ENCODE measurements at regions not wholly inside any gene's neighbourhood (a gene's known extent, or its start where the extent isn't known, plus 50 kb on each side); places are given as distances from the start of the nearest gene placed in this dataset.

GRCh38 chr15:46258056-46258455, 623.2 kb downstream of the SQOR start:
- no peaks in the 10 kb centered on the region for H4K20me1 ChIP-seq (ENCODE audit: insufficient read depth, low read length)
- no peaks in the 10 kb centered on the region for H3K9me2 ChIP-seq (ENCODE audit: insufficient read depth, low read length)
- no peak overlapping the region for H3K27ac ChIP-seq (ENCODE audit: low read depth, low read length, poor library complexity, severe bottlenecking)
- no peaks in the 10 kb centered on the region for H3K79me2 ChIP-seq (ENCODE audit: insufficient read depth, low read depth, low read length)
- no TSS peak for BruUV-seq (replicated peaks)
- H3K4me3 ChIP-seq (ENCODE audit: low read depth, low read length, poor library complexity, severe bottlenecking), result no peak overlapping the region
- POLR2A ChIA-PET, result no interaction called here
- no peaks in the 10 kb centered on the region for H3K9me3 ChIP-seq (ENCODE audit: low read length)
- no peaks in the 10 kb centered on the region for H3K4me1 ChIP-seq (ENCODE audit: insufficient read depth, low read length, poor library complexity, severe bottlenecking)
- intact Hi-C loops (cut with micrococcal nuclease; ENCODE audit: unreplicated experiment), result no loop called here
- H3K36me3 ChIP-seq (ENCODE audit: insufficient read depth, low read length), result no peaks in the 10 kb centered on the region
- no peak for DNase-seq (ENCODE audit: low spot score)
- TF ChIP-seq CTCF (conservative IDR thresholded peaks at IDR 0.05; ENCODE audit: low read length) (no peak), EZH2phosphoT487 (IDR thresholded peaks at IDR 0.05; ENCODE audit: borderline replicate concordance, low read depth, low read length) (no peak)
- CTCF ChIA-PET (ENCODE audit: unreplicated experiment), result no interaction called here
- no peak overlapping the region for H3K4me2 ChIP-seq (ENCODE audit: low read length)
- H2AFZ ChIP-seq (ENCODE audit: low read length), result no peak overlapping the region

- H3K36me3 ChIP-seq (ENCODE audit: insufficient read depth, low read length), result no peaks in the 10 kb centered on the region
- CTCF ChIA-PET (ENCODE audit: unreplicated experiment), result no interaction called here
- no peak overlapping the region for H3K4me3 ChIP-seq (ENCODE audit: low read depth, low read length, poor library complexity, severe bottlenecking)
- no peaks in the 10 kb centered on the region for H3K4me1 ChIP-seq (ENCODE audit: insufficient read depth, low read length, poor library complexity, severe bottlenecking)
- POLR2A ChIA-PET, result no interaction called here
- H3K9me3 ChIP-seq (ENCODE audit: low read length), result no peaks in the 10 kb centered on the region
- no peak overlapping the region for H2AFZ ChIP-seq (ENCODE audit: low read length)
- DNase-seq (ENCODE audit: low spot score), result no peak
- no TSS peak for BruUV-seq (replicated peaks)
- H3K9me2 ChIP-seq (ENCODE audit: insufficient read depth, low read length), result no peaks in the 10 kb centered on the region
- no peak overlapping the region for H3K27ac ChIP-seq (ENCODE audit: low read depth, low read length, poor library complexity, severe bottlenecking)
- no peak overlapping the region for H3K4me2 ChIP-seq (ENCODE audit: low read length)
- H3K79me2 ChIP-seq (ENCODE audit: insufficient read depth, low read depth, low read length), result no peaks in the 10 kb centered on the region
- TF ChIP-seq CTCF (conservative IDR thresholded peaks at IDR 0.05; ENCODE audit: low read length) (no peak), EZH2phosphoT487 (IDR thresholded peaks at IDR 0.05; ENCODE audit: borderline replicate concordance, low read depth, low read length) (no peak)
- intact Hi-C loops (cut with micrococcal nuclease; ENCODE audit: unreplicated experiment), result no loop called here
- no peaks in the 10 kb centered on the region for H4K20me1 ChIP-seq (ENCODE audit: insufficient read depth, low read length)
Observed at GRCh38 chr15:46260937-46261336, 626.1 kb downstream of the SQOR start.

GRCh38 chr15:46265664-46266347, 631.0 kb downstream of the SQOR start:
- ChIA-PET POLR2A (interaction anchor here (0.7 kb wide), 1 partner anchor 594 kb away, joined by 3 read pairs; no protein-coding TSS in a partner anchor), CTCF (ENCODE audit: unreplicated experiment) (no interaction called here)
- Histone ChIP-seq H3K4me3 (ENCODE audit: low read depth, low read length, poor library complexity, severe bottlenecking) (no peak overlapping the region), H3K9me2 (ENCODE audit: insufficient read depth, low read length) (no peaks in the 10 kb centered on the region), H3K36me3 (ENCODE audit: insufficient read depth, low read length) (no peaks in the 10 kb centered on the region), H3K79me2 (ENCODE audit: insufficient read depth, low read depth, low read length) (no peaks in the 10 kb centered on the region), H3K4me2 (ENCODE audit: low read length) (no peak overlapping the region), H2AFZ (ENCODE audit: low read length) (no peak overlapping the region), H3K27ac (ENCODE audit: low read depth, low read length, poor library complexity, severe bottlenecking) (no peak overlapping the region), H3K4me1 (ENCODE audit: insufficient read depth, low read length, poor library complexity, severe bottlenecking) (no peaks in the 10 kb centered on the region), H4K20me1 (ENCODE audit: insufficient read depth, low read length) (no peaks in the 10 kb centered on the region), H3K9me3 (ENCODE audit: low read length) (no peaks in the 10 kb centered on the region)
- intact Hi-C loops (cut with micrococcal nuclease; ENCODE audit: unreplicated experiment), result no loop called here
- no peak for DNase-seq (ENCODE audit: low spot score)
- no peak for TF ChIP-seq CTCF (conservative IDR thresholded peaks at IDR 0.05; ENCODE audit: low read length)
- no peak for TF ChIP-seq EZH2phosphoT487 (IDR thresholded peaks at IDR 0.05; ENCODE audit: borderline replicate concordance, low read depth, low read length)
- no TSS peak for BruUV-seq (replicated peaks)

Data from OCI-LY7 (cell line).